ENCODE measurements at regions not wholly inside any gene's neighbourhood (a gene's known extent, or its start where the extent isn't known, plus 50 kb on each side); places are given as distances from the start of the nearest gene placed in this dataset.

DNA sequence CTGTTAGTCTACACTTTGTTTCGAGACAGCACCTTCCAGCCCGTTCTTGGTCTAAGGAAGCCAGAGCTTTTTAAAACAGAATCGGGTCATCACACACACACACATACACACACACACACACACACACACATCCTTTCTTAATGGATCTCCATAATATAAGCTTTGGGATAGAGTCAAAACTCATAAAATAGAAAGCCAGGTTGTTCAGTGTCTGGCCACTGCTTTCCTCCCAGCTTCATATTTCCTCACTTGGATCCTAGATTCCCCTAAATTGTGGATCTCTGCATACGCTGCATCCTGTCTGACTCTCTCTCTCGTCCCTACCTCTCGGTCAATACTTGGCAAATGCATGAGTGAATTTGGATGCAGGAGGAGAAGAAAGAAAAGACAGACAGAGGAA lies 120.5 kb upstream of the SLC14A2 start:
- 88% methylated on average over 6 of the region's 6 CpGs for WGBS
- Histone ChIP-seq H3K9me3 (no peaks in the 10 kb centered on the region), H3K4me3 (no peak overlapping the region), H3K27me3 (no peaks in the 10 kb centered on the region), H3K36me3 (no peaks in the 10 kb centered on the region), H3K4me1 (no peaks in the 10 kb centered on the region), H3K27ac (no peak overlapping the region)
- TF ChIP-seq EP300 (IDR thresholded peaks at IDR 0.05), result no peak
- no peak for TF ChIP-seq POLR2A (IDR thresholded peaks at IDR 0.05)
- TF ChIP-seq POLR2AphosphoS5 (IDR thresholded peaks at IDR 0.05), result no peak
- TF ChIP-seq, protein P1, sequence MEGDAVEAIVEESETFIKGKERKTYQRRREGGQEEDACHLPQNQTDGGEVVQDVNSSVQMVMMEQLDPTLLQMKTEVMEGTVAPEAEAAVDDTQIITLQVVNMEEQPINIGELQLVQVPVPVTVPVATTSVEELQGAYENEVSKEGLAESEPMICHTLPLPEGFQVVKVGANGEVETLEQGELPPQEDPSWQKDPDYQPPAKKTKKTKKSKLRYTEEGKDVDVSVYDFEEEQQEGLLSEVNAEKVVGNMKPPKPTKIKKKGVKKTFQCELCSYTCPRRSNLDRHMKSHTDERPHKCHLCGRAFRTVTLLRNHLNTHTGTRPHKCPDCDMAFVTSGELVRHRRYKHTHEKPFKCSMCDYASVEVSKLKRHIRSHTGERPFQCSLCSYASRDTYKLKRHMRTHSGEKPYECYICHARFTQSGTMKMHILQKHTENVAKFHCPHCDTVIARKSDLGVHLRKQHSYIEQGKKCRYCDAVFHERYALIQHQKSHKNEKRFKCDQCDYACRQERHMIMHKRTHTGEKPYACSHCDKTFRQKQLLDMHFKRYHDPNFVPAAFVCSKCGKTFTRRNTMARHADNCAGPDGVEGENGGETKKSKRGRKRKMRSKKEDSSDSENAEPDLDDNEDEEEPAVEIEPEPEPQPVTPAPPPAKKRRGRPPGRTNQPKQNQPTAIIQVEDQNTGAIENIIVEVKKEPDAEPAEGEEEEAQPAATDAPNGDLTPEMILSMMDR (IDR thresholded peaks at IDR 0.05), result no peak
- DNase-seq (ENCODE audit: low spot score in 2 of 2), result no peak

DNA sequence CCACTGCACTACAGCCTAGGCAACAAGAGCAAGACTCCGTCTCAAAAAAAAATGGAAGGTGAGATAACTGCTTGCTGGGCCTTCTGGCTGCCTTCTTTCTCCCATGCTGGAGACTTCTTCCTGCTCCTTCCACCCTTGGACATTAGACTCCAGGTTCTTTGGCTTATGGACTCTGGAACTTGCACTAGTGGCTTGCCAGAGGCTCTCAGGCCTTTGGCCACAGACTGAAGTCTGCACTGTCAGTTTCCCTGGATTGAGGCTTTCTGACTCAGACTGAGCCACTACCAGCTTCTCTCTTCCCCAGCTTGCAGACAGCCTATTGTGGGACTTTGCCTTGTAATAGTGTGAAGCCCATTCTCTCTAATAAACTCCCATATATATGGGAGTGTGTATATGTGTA lies 118.5 kb upstream of the SLC14A2 start:
- WGBS, result 100% methylated on average over 1 of the region's 1 CpG
- Histone ChIP-seq H3K9me3 (no peaks in the 10 kb centered on the region), H3K27ac (no peak overlapping the region), H3K27me3 (no peaks in the 10 kb centered on the region), H3K4me3 (no peak overlapping the region), H3K4me1 (no peaks in the 10 kb centered on the region), H3K36me3 (no peaks in the 10 kb centered on the region)
- TF ChIP-seq POLR2A (IDR thresholded peaks at IDR 0.05), result no peak
- no peak for TF ChIP-seq EP300 (IDR thresholded peaks at IDR 0.05)
- no peak for TF ChIP-seq POLR2AphosphoS5 (IDR thresholded peaks at IDR 0.05)
- TF ChIP-seq, protein P1 (IDR thresholded peaks at IDR 0.05), result no peak
- DNase-seq (ENCODE audit: low spot score in 2 of 2), result no peak

DNA sequence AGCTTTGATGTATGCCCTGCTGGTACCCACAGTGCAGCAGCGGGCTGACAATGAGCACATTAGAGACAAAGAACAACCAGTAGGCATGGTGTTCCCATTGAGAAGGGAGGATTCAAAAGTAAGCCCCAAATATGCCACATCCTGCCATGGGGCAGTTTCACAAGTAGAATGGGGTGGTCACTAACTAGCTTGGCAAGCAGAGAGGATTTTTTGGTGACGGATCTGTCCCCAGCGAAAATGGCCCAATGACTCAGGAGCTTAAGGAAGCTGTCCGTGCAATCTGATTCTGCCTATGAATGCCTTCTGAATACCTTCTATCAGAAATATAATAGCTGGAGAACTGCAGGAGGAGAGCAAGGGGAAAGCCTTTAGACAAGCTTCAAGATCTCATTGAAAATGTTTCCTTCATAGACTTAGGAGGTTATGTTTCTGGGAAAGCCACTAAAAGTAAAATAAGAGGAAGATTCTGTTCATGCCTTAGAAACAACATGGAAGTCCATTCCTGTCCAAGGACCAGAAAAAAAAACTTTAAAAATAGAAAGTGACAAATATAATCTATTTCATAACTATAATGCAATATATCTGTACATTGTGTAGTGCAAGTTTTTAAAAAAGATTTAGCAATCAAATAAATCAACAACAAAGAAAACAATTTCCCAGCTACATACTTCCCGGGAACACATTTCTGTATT lies 117.5 kb upstream of the SLC14A2 start:
- 84% methylated on average over 5 of the region's 5 CpGs for WGBS
- no peaks in the 10 kb centered on the region for H3K27me3 ChIP-seq
- H3K9me3 ChIP-seq, result no peaks in the 10 kb centered on the region
- DNase-seq (ENCODE audit: low spot score in 2 of 2), result no peak
- no peak overlapping the region for H3K27ac ChIP-seq
- H3K36me3 ChIP-seq, result no peaks in the 10 kb centered on the region
- TF ChIP-seq, protein P1 (IDR thresholded peaks at IDR 0.05), result no peak
- no peak for TF ChIP-seq EP300 (IDR thresholded peaks at IDR 0.05)
- no peak for TF ChIP-seq POLR2A (IDR thresholded peaks at IDR 0.05)
- no peak for TF ChIP-seq POLR2AphosphoS5 (IDR thresholded peaks at IDR 0.05)
- H3K4me1 ChIP-seq, result no peaks in the 10 kb centered on the region
- H3K4me3 ChIP-seq, result no peak overlapping the region

DNA sequence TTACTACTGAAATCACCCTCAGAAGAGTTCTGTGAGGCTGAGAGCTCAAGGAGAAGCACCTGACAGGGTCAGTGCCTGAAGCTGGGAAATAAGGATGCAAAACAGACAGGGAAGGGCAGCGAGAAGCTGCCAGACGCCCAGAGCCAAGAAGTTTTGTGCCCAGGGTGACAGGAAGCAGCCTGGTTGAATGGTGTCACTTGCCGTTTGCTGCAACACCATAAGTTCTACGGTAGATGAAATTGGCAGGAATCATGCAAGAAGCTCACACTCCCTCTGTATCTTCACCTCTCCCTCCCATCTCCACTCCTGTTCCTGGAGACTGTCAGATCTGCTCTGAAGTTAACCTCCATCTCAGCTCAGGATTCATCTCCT lies 117.0 kb upstream of the SLC14A2 start:
- no peak overlapping the region for H3K27ac ChIP-seq
- WGBS, result 25% methylated on average over 4 of the region's 4 CpGs
- H3K36me3 ChIP-seq, result no peaks in the 10 kb centered on the region
- H3K9me3 ChIP-seq, result no peaks in the 10 kb centered on the region
- no peak overlapping the region for H3K4me3 ChIP-seq
- DNase-seq (ENCODE audit: low spot score in 2 of 2), result no peak
- H3K27me3 ChIP-seq, result no peaks in the 10 kb centered on the region
- TF ChIP-seq POLR2AphosphoS5 (IDR thresholded peaks at IDR 0.05), result no peak
- TF ChIP-seq POLR2A (IDR thresholded peaks at IDR 0.05), result no peak
- no peaks in the 10 kb centered on the region for H3K4me1 ChIP-seq

DNA sequence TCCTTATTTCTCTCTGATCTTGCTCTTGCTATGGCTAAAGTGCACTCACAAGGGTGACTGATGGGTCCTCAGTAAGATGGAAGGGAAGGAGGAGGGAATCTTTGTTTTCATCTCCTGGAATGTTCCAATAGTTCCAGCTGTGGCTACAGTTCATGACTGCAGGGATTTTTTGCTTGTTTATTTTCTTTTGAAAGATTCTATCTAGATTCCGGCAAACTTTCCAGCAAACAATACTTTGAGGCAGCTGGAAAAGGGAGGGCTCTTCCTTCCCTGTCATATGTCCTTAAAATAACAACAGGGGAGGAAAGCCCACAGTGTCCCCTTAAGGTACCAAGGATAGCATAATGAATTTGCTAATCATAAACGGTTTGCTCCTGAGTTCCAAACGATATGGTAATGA lies 111.3 kb upstream of the SLC14A2 start:
- no peaks in the 10 kb centered on the region for H3K36me3 ChIP-seq
- TF ChIP-seq, protein P1 (IDR thresholded peaks at IDR 0.05), result no peak
- TF ChIP-seq POLR2A (IDR thresholded peaks at IDR 0.05) (no peak), EP300 (IDR thresholded peaks at IDR 0.05) (no peak), POLR2AphosphoS5 (IDR thresholded peaks at IDR 0.05) (no peak)
- WGBS, result 19% methylated on average over 3 of the region's 3 CpGs
- no peak overlapping the region for H3K4me3 ChIP-seq
- H3K9me3 ChIP-seq, result no peaks in the 10 kb centered on the region
- no peak for DNase-seq (ENCODE audit: low spot score in 2 of 2)
- no peak overlapping the region for H3K27ac ChIP-seq
- no peaks in the 10 kb centered on the region for H3K4me1 ChIP-seq
- no peaks in the 10 kb centered on the region for H3K27me3 ChIP-seq
